MCF 10A (cell line): ENCODE measurements at regions not wholly inside any gene's neighbourhood (a gene's known extent, or its start where the extent isn't known, plus 50 kb on each side); places are given as distances from the start of the nearest gene placed in this dataset.

Experiments
- BruUV-seq: library from RNA; stranded (reverse); fragments of 400-500 nt; replicated peaks from 2 replicates; lab custom pipeline; 2021; lab: Mats Ljungman, UMichigan
- CTCF ChIA-PET: fragments of 300-600 bp; sonication (Branson Sonifier 250); formaldehyde crosslinking; extraction: SDS; loops from one replicate; lab custom pipeline; 2021; ENCODE audit warnings: antibody characterized with exemption, inconsistent platforms; lab: Yijun Ruan, JAX
- POLR2A ChIA-PET: fragments of 300-600, 350-650 bp; sonication (Branson Sonifier 250); formaldehyde crosslinking; extraction: SDS; loops from one replicate; lab custom pipeline; 2020; ENCODE audit warnings: antibody characterized with exemption, inconsistent platforms; lab: Yijun Ruan, JAX
- DNase-seq: peaks from one replicate; pipeline ENCODE4 v3.0.0-alpha.2; 2018; ENCODE audit not compliant: unreplicated experiment
- H3K27ac Mint-ChIP-seq: one replicate; pipeline ENCODE4 v1.8.0; 2022; ENCODE audit warnings: mild to moderate bottlenecking, low read depth, mixed read lengths; ENCODE audit not compliant: unreplicated experiment
- H3K27me3 Mint-ChIP-seq: one replicate; pipeline ENCODE4 v1.8.0; 2022; ENCODE audit warnings: mixed read lengths; ENCODE audit not compliant: insufficient read depth, unreplicated experiment
- H3K36me3 Mint-ChIP-seq: one replicate; pipeline ENCODE4 v1.8.0; 2022; ENCODE audit warnings: mild to moderate bottlenecking, moderate library complexity, mixed read lengths; ENCODE audit not compliant: insufficient read depth, unreplicated experiment
- H3K4me1 Mint-ChIP-seq: one replicate; pipeline ENCODE4 v1.8.0; 2022; ENCODE audit warnings: mixed read lengths; ENCODE audit not compliant: insufficient read depth, unreplicated experiment
- H3K4me3 Mint-ChIP-seq: one replicate; pipeline ENCODE4 v1.8.0; 2022; ENCODE audit warnings: mild to moderate bottlenecking, moderate library complexity, mixed read lengths; ENCODE audit not compliant: unreplicated experiment
- H3K9me3 Mint-ChIP-seq: one replicate; pipeline ENCODE4 v1.8.0; 2022; ENCODE audit warnings: mixed read lengths; ENCODE audit not compliant: unreplicated experiment
- intact Hi-C: fragments of 100-400 bp; cut with micrococcal nuclease; formaldehyde crosslinking; loops from 2 replicates; pipeline ENCODE4 v1.14.1; 2022
- TF ChIP-seq, protein P1 (sequence below): fragments of 200-600 bp; IDR thresholded peaks from one replicate; pipeline ENCODE4 v1.8.0; 2022; ENCODE audit warnings: antibody characterized with exemption, mild to moderate bottlenecking; ENCODE audit not compliant: unreplicated experiment

GRCh38 chr1:22245100-22245650 is 102.3 kb upstream of the WNT4 start:
- BruUV-seq, result no TSS peak
- intact Hi-C loops, result no loop called here
- no peak for DNase-seq
- TF ChIP-seq, protein P1, sequence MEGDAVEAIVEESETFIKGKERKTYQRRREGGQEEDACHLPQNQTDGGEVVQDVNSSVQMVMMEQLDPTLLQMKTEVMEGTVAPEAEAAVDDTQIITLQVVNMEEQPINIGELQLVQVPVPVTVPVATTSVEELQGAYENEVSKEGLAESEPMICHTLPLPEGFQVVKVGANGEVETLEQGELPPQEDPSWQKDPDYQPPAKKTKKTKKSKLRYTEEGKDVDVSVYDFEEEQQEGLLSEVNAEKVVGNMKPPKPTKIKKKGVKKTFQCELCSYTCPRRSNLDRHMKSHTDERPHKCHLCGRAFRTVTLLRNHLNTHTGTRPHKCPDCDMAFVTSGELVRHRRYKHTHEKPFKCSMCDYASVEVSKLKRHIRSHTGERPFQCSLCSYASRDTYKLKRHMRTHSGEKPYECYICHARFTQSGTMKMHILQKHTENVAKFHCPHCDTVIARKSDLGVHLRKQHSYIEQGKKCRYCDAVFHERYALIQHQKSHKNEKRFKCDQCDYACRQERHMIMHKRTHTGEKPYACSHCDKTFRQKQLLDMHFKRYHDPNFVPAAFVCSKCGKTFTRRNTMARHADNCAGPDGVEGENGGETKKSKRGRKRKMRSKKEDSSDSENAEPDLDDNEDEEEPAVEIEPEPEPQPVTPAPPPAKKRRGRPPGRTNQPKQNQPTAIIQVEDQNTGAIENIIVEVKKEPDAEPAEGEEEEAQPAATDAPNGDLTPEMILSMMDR, result no peak
- H3K4me1 Mint-ChIP-seq, result no peaks in the 10 kb centered on the region
- no peaks in the 10 kb centered on the region for H3K9me3 Mint-ChIP-seq
- POLR2A ChIA-PET, result no interaction called here
- H3K36me3 Mint-ChIP-seq, result no peaks in the 10 kb centered on the region
- peaks cover 54% of the 10 kb centered on the region for H3K27me3 Mint-ChIP-seq
- H3K4me3 Mint-ChIP-seq, result no peak overlapping the region
- H3K27ac Mint-ChIP-seq, result no peak overlapping the region
- CTCF ChIA-PET, result no interaction called here

DNA sequence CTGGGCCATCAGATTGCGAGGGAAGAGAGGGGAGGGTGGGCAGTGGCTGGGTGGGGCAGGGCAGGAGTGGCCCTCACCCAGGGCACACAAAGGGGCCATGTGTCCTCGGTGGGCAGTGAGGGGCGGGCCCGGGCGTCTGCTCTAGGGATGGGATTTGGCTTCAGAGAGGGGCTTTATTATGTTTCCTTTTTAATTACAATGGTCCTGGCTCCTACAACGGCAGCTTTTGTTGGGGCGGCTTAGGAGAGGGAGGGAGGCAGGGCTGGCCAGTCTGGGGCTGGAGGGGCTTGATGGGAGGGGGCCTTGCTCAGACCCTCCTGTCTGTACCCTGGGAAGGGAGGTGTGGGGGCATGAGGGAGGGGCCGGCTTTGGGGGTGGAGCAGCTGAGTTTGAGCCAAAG is 102.8 kb upstream of the WNT4 start:
- Mint-ChIP-seq H3K9me3 (no peaks in the 10 kb centered on the region), H3K4me3 (no peak overlapping the region), H3K27ac (no peak overlapping the region), H3K36me3 (no peaks in the 10 kb centered on the region), H3K4me1 (no peaks in the 10 kb centered on the region), H3K27me3 (peaks cover 57% of the 10 kb centered on the region)
- BruUV-seq, result no TSS peak
- ChIA-PET POLR2A (interaction anchor here (0.7 to 1.3 kb wide), 2 partner anchors 9 to 76 kb away, joined by 3 to 5 read pairs; no protein-coding TSS in a partner anchor), CTCF (no interaction called here)
- intact Hi-C loops, result no loop called here
- TF ChIP-seq, protein P1, result no peak
- no peak for DNase-seq

DNA sequence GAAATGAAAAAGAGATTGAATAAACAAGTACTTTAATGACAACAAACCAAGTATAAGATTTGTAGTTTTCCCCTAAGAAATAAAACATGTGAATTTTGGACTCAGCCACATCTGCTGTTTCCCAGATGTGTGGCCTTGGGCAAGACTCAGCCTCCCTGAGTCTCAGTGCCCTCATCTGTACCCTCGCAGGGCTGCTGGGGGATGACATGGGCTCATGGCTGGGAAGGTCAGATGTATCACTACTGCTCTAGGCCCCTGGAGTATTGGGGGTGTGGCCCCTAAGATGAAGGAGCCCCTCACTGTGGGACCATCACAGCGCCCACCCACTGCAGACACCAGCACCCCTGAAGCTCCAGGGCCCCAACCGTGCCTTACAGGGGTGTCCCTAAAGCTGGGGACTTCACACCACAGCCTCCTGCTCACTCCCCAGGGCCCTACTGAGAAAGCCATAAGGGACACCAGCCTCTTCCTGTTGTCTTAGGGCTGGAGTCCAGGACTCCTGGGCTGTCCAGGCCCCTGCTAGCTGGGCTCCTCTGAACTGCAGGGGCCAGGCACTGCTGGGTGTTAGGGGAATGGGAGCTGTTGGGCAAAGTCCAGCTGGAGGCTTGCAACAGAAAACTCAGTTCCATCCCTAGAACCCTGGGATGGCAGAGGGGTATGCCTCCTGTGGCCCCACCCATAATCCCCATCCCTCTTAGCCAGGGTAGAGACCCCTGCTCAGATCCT is 104.0 kb upstream of the WNT4 start:
- peaks cover 47% of the 10 kb centered on the region for H3K27me3 Mint-ChIP-seq
- no TSS peak for BruUV-seq
- CTCF ChIA-PET, result no interaction called here

More for the DNA sequence above, 104.0 kb upstream of the WNT4 start:
- Mint-ChIP-seq H3K4me3 (no peak overlapping the region), H3K9me3 (no peaks in the 10 kb centered on the region), H3K4me1 (no peaks in the 10 kb centered on the region), H3K36me3 (no peaks in the 10 kb centered on the region), H3K27ac (no peak overlapping the region)
- POLR2A ChIA-PET, result interaction anchor here (1.3 kb wide), 1 partner anchor 10 kb away, joined by 5 read pairs; no protein-coding TSS in a partner anchor
- no peak for DNase-seq
- intact Hi-C loops, result no loop called here
- TF ChIP-seq, protein P1, result no peak
